Peyer's patch (tissue), 4 donors: ENCODE measurements at regions not wholly inside any gene's neighbourhood (a gene's known extent, or its start where the extent isn't known, plus 50 kb on each side); places are given as distances from the start of the nearest gene placed in this dataset.

Experiments used
- POLR2A ChIP-seq, 2 donors: fragments of 450-650 bp; IDR thresholded peaks; one replicate each; pipeline ENCODE4 v1.5.1; 2017; ENCODE audit warnings: antibody characterized with exemption in 2 of 2, mild to moderate bottlenecking in 2 of 2, moderate library complexity in 2 of 2
- TF ChIP-seq, protein P1 (sequence below), 6 experiments: fragments of 450-650 bp in 4 of 6; fragments of 200-600 bp in 2 of 6; sonication (generic) in 1 of 6; IDR thresholded peaks; one replicate each; pipeline ENCODE4 v1.5.1; 2017 to 2019; ENCODE audit warnings: antibody characterized with exemption in 6 of 6, mild to moderate bottlenecking in 3 of 6, moderate library complexity in 1 of 6

DNA sequence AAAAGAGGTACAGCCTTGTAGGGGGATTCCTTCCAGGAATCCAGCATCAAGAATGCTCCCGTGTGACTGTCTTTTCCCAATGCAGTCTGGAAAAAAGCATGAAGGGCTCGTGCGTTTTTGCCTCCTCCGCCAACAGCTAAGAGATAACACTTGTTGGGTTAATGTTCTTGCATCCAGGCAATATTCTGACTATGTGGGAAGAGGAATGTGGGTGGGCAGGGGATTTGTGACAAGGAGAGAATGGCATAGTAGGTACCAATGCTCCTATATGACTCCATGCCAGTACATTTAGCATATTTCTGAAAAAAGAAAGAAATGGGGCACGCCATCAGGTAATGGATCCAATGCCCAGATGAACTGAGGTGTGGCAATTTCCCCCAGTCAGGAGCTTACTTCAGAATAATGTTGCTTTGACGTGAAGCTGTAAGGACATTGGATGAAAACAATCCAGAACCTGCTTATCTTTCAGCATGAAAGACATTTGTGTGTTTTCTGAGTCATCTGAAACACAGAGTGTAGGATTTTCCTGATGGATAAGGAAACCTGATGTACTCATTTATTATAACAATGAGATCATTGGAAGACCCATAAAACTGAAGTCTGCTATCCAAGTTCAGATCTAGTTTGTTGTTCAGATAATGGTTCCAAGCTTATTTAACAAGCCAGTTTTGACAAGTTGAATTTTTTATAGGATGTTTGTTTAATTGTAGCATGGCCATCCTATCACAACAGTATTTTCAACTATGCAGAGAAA lies 105.5 kb downstream of the LYPLAL1 start:
- TF ChIP-seq, protein P1, sequence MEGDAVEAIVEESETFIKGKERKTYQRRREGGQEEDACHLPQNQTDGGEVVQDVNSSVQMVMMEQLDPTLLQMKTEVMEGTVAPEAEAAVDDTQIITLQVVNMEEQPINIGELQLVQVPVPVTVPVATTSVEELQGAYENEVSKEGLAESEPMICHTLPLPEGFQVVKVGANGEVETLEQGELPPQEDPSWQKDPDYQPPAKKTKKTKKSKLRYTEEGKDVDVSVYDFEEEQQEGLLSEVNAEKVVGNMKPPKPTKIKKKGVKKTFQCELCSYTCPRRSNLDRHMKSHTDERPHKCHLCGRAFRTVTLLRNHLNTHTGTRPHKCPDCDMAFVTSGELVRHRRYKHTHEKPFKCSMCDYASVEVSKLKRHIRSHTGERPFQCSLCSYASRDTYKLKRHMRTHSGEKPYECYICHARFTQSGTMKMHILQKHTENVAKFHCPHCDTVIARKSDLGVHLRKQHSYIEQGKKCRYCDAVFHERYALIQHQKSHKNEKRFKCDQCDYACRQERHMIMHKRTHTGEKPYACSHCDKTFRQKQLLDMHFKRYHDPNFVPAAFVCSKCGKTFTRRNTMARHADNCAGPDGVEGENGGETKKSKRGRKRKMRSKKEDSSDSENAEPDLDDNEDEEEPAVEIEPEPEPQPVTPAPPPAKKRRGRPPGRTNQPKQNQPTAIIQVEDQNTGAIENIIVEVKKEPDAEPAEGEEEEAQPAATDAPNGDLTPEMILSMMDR (IDR thresholded peaks at IDR 0.05), result no peak
- TF ChIP-seq POLR2A (IDR thresholded peaks at IDR 0.05), result no peak
